ENCODE measurements at regions not wholly inside any gene's neighbourhood (a gene's known extent, or its start where the extent isn't known, plus 50 kb on each side); places are given as distances from the start of the nearest gene placed in this dataset.

DNA sequence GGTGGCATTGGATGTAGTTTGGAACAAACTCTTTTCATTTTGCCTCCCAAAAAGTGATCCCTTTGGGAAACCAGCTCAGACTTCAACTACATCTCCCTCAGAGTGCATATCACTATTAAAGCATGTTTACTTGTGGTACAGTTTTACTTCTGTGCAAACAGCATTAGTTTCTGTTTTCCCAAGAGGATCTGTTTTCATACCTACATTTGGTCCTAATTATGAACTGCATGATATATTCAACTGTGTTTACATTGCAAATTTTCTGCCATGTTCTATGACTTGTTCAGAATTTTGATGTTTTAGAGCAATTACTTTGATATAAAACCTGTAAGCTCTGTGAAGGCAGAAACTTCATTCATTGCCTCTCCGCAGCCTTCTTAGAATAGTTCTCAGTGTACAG is 681.5 kb upstream of the ACO1 start:
- H3K79me2 ChIP-seq (ENCODE audit: low read depth), result no peaks in the 10 kb centered on the region
- no peaks in the 10 kb centered on the region for H3K4me1 ChIP-seq (replicated peaks; ENCODE audit: insufficient read depth)
- no TSS peak for BruUV-seq (replicated peaks)
- H3K9me2 ChIP-seq (ENCODE audit: insufficient read depth), result no peaks in the 10 kb centered on the region; the same call in 1 of the 2 replicates
- H3K36me3 ChIP-seq (ENCODE audit: low read depth), result no peaks in the 10 kb centered on the region
- no peak overlapping the region for H3K4me2 ChIP-seq
- no peaks in the 10 kb centered on the region for H3F3A ChIP-seq (ENCODE audit: insufficient read depth, low read depth)
- H3K27ac ChIP-seq, result no peak overlapping the region
- no peaks in the 10 kb centered on the region for H3K27me3 ChIP-seq (ENCODE audit: insufficient read depth, low read depth)
- no peak for TF ChIP-seq EZH2 (IDR thresholded peaks at IDR 0.05; ENCODE audit: low read depth)
- TF ChIP-seq, protein P1, sequence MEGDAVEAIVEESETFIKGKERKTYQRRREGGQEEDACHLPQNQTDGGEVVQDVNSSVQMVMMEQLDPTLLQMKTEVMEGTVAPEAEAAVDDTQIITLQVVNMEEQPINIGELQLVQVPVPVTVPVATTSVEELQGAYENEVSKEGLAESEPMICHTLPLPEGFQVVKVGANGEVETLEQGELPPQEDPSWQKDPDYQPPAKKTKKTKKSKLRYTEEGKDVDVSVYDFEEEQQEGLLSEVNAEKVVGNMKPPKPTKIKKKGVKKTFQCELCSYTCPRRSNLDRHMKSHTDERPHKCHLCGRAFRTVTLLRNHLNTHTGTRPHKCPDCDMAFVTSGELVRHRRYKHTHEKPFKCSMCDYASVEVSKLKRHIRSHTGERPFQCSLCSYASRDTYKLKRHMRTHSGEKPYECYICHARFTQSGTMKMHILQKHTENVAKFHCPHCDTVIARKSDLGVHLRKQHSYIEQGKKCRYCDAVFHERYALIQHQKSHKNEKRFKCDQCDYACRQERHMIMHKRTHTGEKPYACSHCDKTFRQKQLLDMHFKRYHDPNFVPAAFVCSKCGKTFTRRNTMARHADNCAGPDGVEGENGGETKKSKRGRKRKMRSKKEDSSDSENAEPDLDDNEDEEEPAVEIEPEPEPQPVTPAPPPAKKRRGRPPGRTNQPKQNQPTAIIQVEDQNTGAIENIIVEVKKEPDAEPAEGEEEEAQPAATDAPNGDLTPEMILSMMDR (conservative IDR thresholded peaks at IDR 0.05), result no peak
- no peaks in the 10 kb centered on the region for H4K20me1 ChIP-seq (ENCODE audit: insufficient read depth)
- ChIA-PET POLR2A (ENCODE audit: unreplicated experiment) (no interaction called here), CTCF (no interaction called here)
- intact Hi-C loops (cut with micrococcal nuclease; ENCODE audit: unreplicated experiment), result no loop called here
- DNase-seq, result no peak
- H3K9me3 ChIP-seq (ENCODE audit: insufficient read depth, low read depth), result no peaks in the 10 kb centered on the region
- H2AFZ ChIP-seq, result no peak overlapping the region
- H3K4me3 ChIP-seq, result no peak overlapping the region

DNA sequence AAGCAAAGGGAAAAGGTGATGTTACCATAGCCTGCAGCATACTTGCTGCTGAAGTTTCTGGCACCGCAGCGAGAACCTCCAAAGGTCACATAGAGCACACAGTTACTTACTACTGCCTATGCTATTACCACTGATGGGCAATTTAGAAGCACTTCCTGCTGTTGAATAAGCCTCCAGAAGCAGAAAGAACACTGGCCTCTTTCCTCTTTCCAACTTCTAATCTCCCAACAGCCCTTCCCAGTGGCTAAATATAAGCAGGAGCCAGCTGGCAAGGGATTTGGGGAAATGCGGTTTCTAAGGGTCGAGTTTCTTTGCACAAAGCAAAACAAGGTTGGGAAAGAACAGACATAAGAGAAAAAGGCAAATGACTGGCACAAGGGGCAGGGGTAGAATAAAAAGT is 669.2 kb upstream of the ACO1 start:
- no peaks in the 10 kb centered on the region for H3K27me3 ChIP-seq (ENCODE audit: insufficient read depth, low read depth)
- H3K4me1 ChIP-seq (replicated peaks; ENCODE audit: insufficient read depth), result no peaks in the 10 kb centered on the region
- H3F3A ChIP-seq (ENCODE audit: insufficient read depth, low read depth), result no peaks in the 10 kb centered on the region
- H2AFZ ChIP-seq, result no peak overlapping the region
- no peak overlapping the region for H3K4me2 ChIP-seq
- BruUV-seq (replicated peaks), result no TSS peak
- H3K36me3 ChIP-seq (ENCODE audit: low read depth), result no peaks in the 10 kb centered on the region
- intact Hi-C loops (cut with micrococcal nuclease; ENCODE audit: unreplicated experiment), result no loop called here
- no peaks in the 10 kb centered on the region for H3K9me3 ChIP-seq (ENCODE audit: insufficient read depth, low read depth)
- no peak overlapping the region for H3K4me3 ChIP-seq
- H4K20me1 ChIP-seq (ENCODE audit: insufficient read depth), result no peaks in the 10 kb centered on the region
- ChIA-PET CTCF (no interaction called here), POLR2A (ENCODE audit: unreplicated experiment) (no interaction called here)
- TF ChIP-seq, protein P1 (conservative IDR thresholded peaks at IDR 0.05), result no peak
- no peak for TF ChIP-seq EZH2 (IDR thresholded peaks at IDR 0.05; ENCODE audit: low read depth)
- DNase-seq, result no peak
- no peaks in the 10 kb centered on the region for H3K79me2 ChIP-seq (ENCODE audit: low read depth)
- H3K9me2 ChIP-seq (ENCODE audit: insufficient read depth), result no peaks in the 10 kb centered on the region
- no peak overlapping the region for H3K27ac ChIP-seq

DNA sequence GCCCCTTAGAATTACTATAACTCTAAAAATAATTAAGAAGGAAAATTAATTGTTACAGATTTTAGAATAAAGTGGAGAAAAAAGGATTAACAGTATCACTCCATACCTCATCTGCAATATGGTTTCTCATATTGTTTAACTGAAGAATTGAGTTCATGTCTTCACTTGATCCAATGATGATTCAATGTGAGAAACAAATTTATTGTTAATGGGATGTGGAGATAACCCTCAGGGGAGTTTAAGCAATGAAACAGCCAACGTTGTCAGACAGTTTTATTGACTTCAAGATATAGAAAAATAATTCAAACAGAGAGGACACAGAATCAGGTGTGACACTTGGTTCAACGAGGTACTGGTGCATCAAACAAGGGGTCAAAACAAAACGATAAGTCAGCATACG is 665.2 kb upstream of the ACO1 start:
- Histone ChIP-seq H4K20me1 (ENCODE audit: insufficient read depth) (no peaks in the 10 kb centered on the region), H3F3A (ENCODE audit: insufficient read depth, low read depth) (no peaks in the 10 kb centered on the region), H3K9me2 (ENCODE audit: insufficient read depth) (no peaks in the 10 kb centered on the region), H3K79me2 (ENCODE audit: low read depth) (no peaks in the 10 kb centered on the region), H3K4me2 (no peak overlapping the region), H3K36me3 (ENCODE audit: low read depth) (no peaks in the 10 kb centered on the region), H3K4me1 (replicated peaks; ENCODE audit: insufficient read depth) (no peaks in the 10 kb centered on the region), H3K9me3 (ENCODE audit: insufficient read depth, low read depth) (no peaks in the 10 kb centered on the region), H3K27me3 (ENCODE audit: insufficient read depth, low read depth) (no peaks in the 10 kb centered on the region), H2AFZ (no peak overlapping the region), H3K27ac (no peak overlapping the region), H3K4me3 (no peak overlapping the region)
- DNase-seq, result no peak
- CTCF ChIA-PET, result no interaction called here
- POLR2A ChIA-PET (ENCODE audit: unreplicated experiment), result no interaction called here
- no peak for TF ChIP-seq EZH2 (IDR thresholded peaks at IDR 0.05; ENCODE audit: low read depth)
- TF ChIP-seq, protein P1 (conservative IDR thresholded peaks at IDR 0.05), result no peak
- intact Hi-C loops (cut with micrococcal nuclease; ENCODE audit: unreplicated experiment), result no loop called here
- BruUV-seq (replicated peaks), result no TSS peak

All from PC-9 (cell line).